Gastrocnemius medialis (tissue), 4 donors: ENCODE measurements at regions not wholly inside any gene's neighbourhood (a gene's known extent, or its start where the extent isn't known, plus 50 kb on each side); places are given as distances from the start of the nearest gene placed in this dataset.

Experiments
- POLR2A ChIP-seq, 2 donors: fragments of 450-650 bp; IDR thresholded peaks; one replicate each; pipeline ENCODE4 v1.6.1; 2017; ENCODE audit warnings: antibody characterized with exemption in 2 of 2, mild to moderate bottlenecking in 2 of 2, moderate library complexity in 2 of 2
- TF ChIP-seq, protein P1 (sequence below), 5 experiments: fragments of 450-650 bp in 3 of 5; fragments of 200-600 bp in 2 of 5; sonication (generic) in 2 of 5; IDR thresholded peaks in 4 of 5; conservative IDR thresholded peaks in 1 of 5; 1 replicate in 4 of 5; 2 replicates in 1 of 5; pipeline ENCODE4 v1.5.1; 2016 to 2019; ENCODE audit warnings: antibody characterized with exemption in 5 of 5, mild to moderate bottlenecking in 3 of 5, moderate library complexity in 3 of 5

DNA sequence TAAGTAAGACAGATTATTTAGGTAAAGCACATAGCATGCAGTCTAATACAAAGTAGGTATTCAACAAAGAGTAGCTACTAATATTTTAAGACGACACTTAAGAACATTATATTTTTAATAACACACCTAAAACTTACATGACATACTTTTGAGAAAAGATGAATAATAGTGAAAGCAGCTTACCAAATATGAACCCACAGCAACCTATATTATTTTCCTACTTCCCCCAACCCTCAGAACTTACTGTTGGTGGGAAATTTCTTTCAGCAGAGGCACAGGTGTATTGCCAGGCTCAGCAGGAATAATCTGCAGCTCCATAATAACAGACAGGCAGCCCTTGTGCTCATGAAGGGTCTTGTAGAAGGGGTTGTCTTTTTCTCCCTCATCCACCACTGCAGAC is 498.9 kb downstream of the GLUD2 start:
- TF ChIP-seq, protein P1, sequence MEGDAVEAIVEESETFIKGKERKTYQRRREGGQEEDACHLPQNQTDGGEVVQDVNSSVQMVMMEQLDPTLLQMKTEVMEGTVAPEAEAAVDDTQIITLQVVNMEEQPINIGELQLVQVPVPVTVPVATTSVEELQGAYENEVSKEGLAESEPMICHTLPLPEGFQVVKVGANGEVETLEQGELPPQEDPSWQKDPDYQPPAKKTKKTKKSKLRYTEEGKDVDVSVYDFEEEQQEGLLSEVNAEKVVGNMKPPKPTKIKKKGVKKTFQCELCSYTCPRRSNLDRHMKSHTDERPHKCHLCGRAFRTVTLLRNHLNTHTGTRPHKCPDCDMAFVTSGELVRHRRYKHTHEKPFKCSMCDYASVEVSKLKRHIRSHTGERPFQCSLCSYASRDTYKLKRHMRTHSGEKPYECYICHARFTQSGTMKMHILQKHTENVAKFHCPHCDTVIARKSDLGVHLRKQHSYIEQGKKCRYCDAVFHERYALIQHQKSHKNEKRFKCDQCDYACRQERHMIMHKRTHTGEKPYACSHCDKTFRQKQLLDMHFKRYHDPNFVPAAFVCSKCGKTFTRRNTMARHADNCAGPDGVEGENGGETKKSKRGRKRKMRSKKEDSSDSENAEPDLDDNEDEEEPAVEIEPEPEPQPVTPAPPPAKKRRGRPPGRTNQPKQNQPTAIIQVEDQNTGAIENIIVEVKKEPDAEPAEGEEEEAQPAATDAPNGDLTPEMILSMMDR (IDR thresholded peaks at IDR 0.05 in 4 of 5, conservative IDR thresholded peaks at IDR 0.05 in 1 of 5): no peak
- no peak for TF ChIP-seq POLR2A (IDR thresholded peaks at IDR 0.05)
